Left ventricle myocardium inferior (tissue), 1 donor: ENCODE measurements at regions not wholly inside any gene's neighbourhood (a gene's known extent, or its start where the extent isn't known, plus 50 kb on each side); places are given as distances from the start of the nearest gene placed in this dataset.

Source experiments
- DNase-seq: peaks from one replicate; pipeline ENCODE4 v3.0.0-alpha.2; 2020
- H3K27ac ChIP-seq: fragments of 200-600 bp; replicated peaks from 2 replicates; pipeline ENCODE4 v1.8.0; 2021
- H3K27me3 ChIP-seq: fragments of 200-600 bp; 2 replicates; pipeline ENCODE4 v1.8.0; 2021; ENCODE audit warnings: low read depth
- H3K36me3 ChIP-seq: fragments of 200-600 bp; 2 replicates; pipeline ENCODE4 v1.8.0; 2021
- H3K4me1 ChIP-seq: fragments of 200-600 bp; 2 replicates; pipeline ENCODE4 v1.8.0; 2021
- H3K4me3 ChIP-seq: fragments of 200-600 bp; 2 replicates; pipeline ENCODE4 v1.8.0; 2021; ENCODE audit warnings: mild to moderate bottlenecking, moderate library complexity
- H3K9me3 ChIP-seq: fragments of 200-600 bp; replicated peaks from 2 replicates; pipeline ENCODE4 v1.8.0; 2021
- intact Hi-C: fragments of 100-400 bp; cut with micrococcal nuclease; formaldehyde crosslinking; loops from one replicate; pipeline ENCODE4 v1.11.0; 2022
- TF ChIP-seq, protein P1 (sequence below): fragments of 200-600 bp; IDR thresholded peaks from 2 replicates; pipeline ENCODE4 v1.8.0; 2021; ENCODE audit warnings: antibody characterized with exemption, mild to moderate bottlenecking, borderline replicate concordance
- donor health status: DM: no; HTN: yes; CAD: no; lungs with severe emphysema.

DNA sequence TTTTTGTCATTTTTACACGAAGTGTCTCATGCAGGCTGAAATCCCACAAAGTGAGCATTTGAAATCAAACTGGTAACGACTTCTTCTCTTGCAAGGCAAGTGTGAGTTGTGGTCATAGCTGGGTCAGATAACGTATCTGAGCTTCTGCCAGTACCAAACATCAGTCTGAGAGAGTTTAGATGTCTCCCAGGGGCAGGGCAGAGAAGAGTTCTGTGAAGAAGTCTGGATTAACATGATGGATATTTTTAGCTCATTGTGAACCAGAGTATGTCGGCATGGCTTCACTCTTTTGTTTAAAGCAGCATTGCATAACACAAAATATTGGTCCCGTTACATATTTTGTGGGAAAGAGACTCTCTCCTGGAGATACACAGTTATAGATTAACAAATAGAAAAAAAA lies 655.5 kb upstream of the KLHL29 start:
- no peak for DNase-seq
- peaks cover 46% of the 10 kb centered on the region for H3K9me3 ChIP-seq
- intact Hi-C loops: no loop called here
- H3K4me3 ChIP-seq: no peak overlapping the region
- no peak overlapping the region for H3K27ac ChIP-seq
- H3K36me3 ChIP-seq: no peaks in the 10 kb centered on the region
- TF ChIP-seq, protein P1, sequence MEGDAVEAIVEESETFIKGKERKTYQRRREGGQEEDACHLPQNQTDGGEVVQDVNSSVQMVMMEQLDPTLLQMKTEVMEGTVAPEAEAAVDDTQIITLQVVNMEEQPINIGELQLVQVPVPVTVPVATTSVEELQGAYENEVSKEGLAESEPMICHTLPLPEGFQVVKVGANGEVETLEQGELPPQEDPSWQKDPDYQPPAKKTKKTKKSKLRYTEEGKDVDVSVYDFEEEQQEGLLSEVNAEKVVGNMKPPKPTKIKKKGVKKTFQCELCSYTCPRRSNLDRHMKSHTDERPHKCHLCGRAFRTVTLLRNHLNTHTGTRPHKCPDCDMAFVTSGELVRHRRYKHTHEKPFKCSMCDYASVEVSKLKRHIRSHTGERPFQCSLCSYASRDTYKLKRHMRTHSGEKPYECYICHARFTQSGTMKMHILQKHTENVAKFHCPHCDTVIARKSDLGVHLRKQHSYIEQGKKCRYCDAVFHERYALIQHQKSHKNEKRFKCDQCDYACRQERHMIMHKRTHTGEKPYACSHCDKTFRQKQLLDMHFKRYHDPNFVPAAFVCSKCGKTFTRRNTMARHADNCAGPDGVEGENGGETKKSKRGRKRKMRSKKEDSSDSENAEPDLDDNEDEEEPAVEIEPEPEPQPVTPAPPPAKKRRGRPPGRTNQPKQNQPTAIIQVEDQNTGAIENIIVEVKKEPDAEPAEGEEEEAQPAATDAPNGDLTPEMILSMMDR: no peak
- no peaks in the 10 kb centered on the region for H3K27me3 ChIP-seq
- H3K4me1 ChIP-seq: no peaks in the 10 kb centered on the region

DNA sequence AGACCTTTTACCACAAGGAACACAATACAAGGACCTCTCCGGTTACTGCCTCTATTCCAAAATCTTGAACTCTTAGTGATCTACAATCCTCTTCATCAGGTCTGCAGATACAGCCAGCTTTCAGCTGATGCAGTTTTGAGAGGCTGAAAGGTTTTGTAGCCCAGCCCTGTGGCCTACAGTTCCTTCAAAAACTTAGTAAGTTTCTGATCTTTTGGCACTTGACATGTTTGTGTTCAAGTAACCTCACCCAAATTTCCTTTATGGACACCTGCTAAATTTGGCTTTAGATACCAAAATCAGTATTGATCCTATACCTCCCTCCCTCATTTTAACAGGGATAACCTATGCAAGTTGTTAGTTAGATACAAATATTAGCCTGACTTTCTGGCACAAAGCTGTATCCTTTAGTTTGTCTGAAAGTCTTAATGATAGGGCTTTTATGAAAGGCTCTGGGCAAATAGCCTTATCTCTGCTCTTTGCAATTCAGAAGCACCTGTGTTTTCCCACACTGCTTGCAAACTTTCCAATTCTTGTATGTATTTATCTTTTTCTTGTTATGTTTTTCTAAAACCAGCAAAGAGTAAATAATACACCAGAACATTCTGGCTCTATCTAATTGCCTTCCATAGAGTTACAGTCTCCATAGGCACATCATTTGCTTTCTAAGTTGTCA lies 650.5 kb upstream of the KLHL29 start:
- intact Hi-C loops: no loop called here
- no peaks in the 10 kb centered on the region for H3K36me3 ChIP-seq
- no peaks in the 10 kb centered on the region for H3K4me1 ChIP-seq
- H3K9me3 ChIP-seq: peaks cover 21% of the 10 kb centered on the region
- H3K4me3 ChIP-seq: no peak overlapping the region
- TF ChIP-seq, protein P1: no peak
- DNase-seq: no peak
- H3K27me3 ChIP-seq: no peaks in the 10 kb centered on the region
- H3K27ac ChIP-seq: no peak overlapping the region

DNA sequence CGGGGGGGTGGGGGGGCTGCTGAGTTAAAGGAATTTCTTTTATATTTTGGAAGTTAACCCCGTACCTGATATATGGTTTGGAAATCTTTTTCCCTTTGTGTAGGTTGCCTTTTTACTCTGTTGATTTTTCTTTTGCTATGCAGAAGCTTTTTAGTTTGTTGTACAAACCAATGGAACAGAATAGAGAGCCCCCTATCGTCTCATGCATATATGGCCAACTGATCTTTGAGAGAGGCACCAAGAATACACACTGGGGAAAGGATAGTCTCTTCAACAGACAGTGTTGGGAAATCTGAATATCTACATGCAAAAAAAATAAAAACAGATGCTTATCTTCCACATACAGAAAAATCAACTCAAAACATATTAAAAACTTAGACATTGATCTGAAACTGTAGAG lies 647.8 kb upstream of the KLHL29 start:
- Histone ChIP-seq H3K27me3 (no peaks in the 10 kb centered on the region), H3K36me3 (no peaks in the 10 kb centered on the region), H3K4me3 (no peak overlapping the region), H3K4me1 (no peaks in the 10 kb centered on the region), H3K27ac (no peak overlapping the region), H3K9me3 (peaks cover 17% of the 10 kb centered on the region)
- no peak for DNase-seq
- TF ChIP-seq, protein P1: peak; percentile 46
- intact Hi-C loops: no loop called here

DNA sequence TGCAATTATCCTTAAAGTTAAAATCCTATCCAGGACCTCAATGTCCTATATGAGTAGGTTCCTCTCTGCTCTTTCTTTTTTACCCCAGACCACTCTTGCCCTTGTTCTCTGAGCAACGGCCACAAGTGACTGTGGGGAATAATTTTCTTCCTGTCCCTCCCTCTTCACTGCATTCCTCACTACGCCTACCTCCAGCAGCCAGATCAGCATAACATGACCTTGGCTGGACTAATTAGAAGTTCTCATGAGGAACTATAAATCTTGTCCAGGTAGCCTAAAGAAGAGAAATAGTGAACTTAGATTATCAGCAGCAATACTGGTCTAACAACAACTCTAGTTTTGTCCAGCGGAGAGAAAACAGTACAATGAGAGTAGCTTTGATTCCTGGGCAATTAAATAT lies 643.8 kb upstream of the KLHL29 start:
- TF ChIP-seq, protein P1: no peak
- H3K36me3 ChIP-seq: no peaks in the 10 kb centered on the region
- DNase-seq: no peak
- H3K27ac ChIP-seq: no peak overlapping the region
- no peaks in the 10 kb centered on the region for H3K9me3 ChIP-seq
- no peak overlapping the region for H3K4me3 ChIP-seq
- intact Hi-C loops: no loop called here
- no peaks in the 10 kb centered on the region for H3K4me1 ChIP-seq
- H3K27me3 ChIP-seq: no peaks in the 10 kb centered on the region

DNA sequence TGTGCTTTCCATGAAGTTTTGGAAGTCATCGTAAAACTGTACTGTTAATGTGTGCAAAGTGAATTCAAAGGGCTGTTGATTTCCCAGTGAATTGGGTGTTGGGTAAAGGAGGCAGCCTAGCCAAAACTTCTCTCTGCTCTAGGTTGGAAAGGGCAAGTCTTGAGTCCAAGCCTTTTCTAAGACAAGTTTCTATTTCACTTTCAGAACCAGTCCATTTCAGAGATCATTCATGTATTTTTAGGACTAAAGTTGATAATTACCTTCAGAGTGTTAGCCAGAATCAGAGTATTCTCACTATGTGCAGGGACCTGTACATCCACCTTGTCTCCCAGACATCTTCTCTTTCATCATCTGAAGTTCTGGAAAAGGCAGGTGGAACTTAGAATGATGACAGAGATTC lies 636.1 kb upstream of the KLHL29 start:
- no peaks in the 10 kb centered on the region for H3K36me3 ChIP-seq
- TF ChIP-seq, protein P1: no peak
- intact Hi-C loops: no loop called here

More for the DNA sequence above, 636.1 kb upstream of the KLHL29 start:
- Histone ChIP-seq H3K4me3 (no peak overlapping the region), H3K27me3 (no peaks in the 10 kb centered on the region), H3K9me3 (no peaks in the 10 kb centered on the region), H3K4me1 (no peaks in the 10 kb centered on the region), H3K27ac (no peak overlapping the region)
- no peak for DNase-seq
